Activated CD8-positive, alpha-beta T cell treated with anti-CD3 and anti-CD28 coated beads for 36 hours (primary cell): ENCODE measurements at regions not wholly inside any gene's neighbourhood (a gene's known extent, or its start where the extent isn't known, plus 50 kb on each side); places are given as distances from the start of the nearest gene placed in this dataset.

ENCODE experiments used
- ATAC-seq: fragments of 200-7000 bp; cut with Tn5 transposase; one replicate; pipeline ENCODE4 v1.10.0; 2021; ENCODE audit warnings: mild to moderate bottlenecking, moderate library complexity
- CTCF ChIA-PET: fragments of 350-600 bp; sonication (Branson Sonifier 250); formaldehyde crosslinking; loops from one replicate; lab custom pipeline; 2021; ENCODE audit warnings: antibody characterized with exemption; lab: Charles Lee
- POLR2A ChIA-PET: fragments of 350-600 bp; sonication (Branson Sonifier 250); formaldehyde crosslinking; loops from one replicate; lab custom pipeline; 2021; ENCODE audit warnings: antibody characterized with exemption; lab: Charles Lee
- DNase-seq: peaks from one replicate; pipeline ENCODE4 v3.0.0-alpha.2; 2020
- H3K27ac Mint-ChIP-seq: one replicate; pipeline ENCODE4 v1.8.0; 2021; ENCODE audit warnings: mild to moderate bottlenecking, mixed read lengths
- H3K27me3 Mint-ChIP-seq: one replicate; pipeline ENCODE4 v1.8.0; 2021; ENCODE audit warnings: mixed read lengths
- H3K36me3 Mint-ChIP-seq: one replicate; pipeline ENCODE4 v1.8.0; 2021; ENCODE audit warnings: low read depth, mixed read lengths
- H3K4me1 Mint-ChIP-seq: one replicate; pipeline ENCODE4 v1.8.0; 2021; ENCODE audit warnings: low read depth, mixed read lengths
- H3K4me3 Mint-ChIP-seq: one replicate; pipeline ENCODE4 v1.8.0; 2021; ENCODE audit warnings: mild to moderate bottlenecking, moderate library complexity, mixed read lengths
- H3K9me3 Mint-ChIP-seq: one replicate; pipeline ENCODE4 v1.8.0; 2021; ENCODE audit warnings: mixed read lengths
- intact Hi-C: fragments of 100-400 bp; cut with micrococcal nuclease; formaldehyde crosslinking; loops from one replicate; pipeline ENCODE4 v1.10.0; 2022
- TF ChIP-seq, protein P1 (sequence below): fragments of 200-600 bp; IDR thresholded peaks from one replicate; pipeline ENCODE4 v1.8.0; 2022; ENCODE audit warnings: antibody characterized with exemption, mild to moderate bottlenecking

GRCh38 chr7:80403686-80404241 lies 108.1 kb downstream of the GNAT3 start:
- TF ChIP-seq, protein P1, sequence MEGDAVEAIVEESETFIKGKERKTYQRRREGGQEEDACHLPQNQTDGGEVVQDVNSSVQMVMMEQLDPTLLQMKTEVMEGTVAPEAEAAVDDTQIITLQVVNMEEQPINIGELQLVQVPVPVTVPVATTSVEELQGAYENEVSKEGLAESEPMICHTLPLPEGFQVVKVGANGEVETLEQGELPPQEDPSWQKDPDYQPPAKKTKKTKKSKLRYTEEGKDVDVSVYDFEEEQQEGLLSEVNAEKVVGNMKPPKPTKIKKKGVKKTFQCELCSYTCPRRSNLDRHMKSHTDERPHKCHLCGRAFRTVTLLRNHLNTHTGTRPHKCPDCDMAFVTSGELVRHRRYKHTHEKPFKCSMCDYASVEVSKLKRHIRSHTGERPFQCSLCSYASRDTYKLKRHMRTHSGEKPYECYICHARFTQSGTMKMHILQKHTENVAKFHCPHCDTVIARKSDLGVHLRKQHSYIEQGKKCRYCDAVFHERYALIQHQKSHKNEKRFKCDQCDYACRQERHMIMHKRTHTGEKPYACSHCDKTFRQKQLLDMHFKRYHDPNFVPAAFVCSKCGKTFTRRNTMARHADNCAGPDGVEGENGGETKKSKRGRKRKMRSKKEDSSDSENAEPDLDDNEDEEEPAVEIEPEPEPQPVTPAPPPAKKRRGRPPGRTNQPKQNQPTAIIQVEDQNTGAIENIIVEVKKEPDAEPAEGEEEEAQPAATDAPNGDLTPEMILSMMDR, result no peak
- no peaks in the 10 kb centered on the region for H3K4me1 Mint-ChIP-seq

GRCh38 chr7:80401708-80402107 lies 110.2 kb downstream of the GNAT3 start:
- CTCF ChIA-PET, result interaction anchor here (1.3 to 1.8 kb wide), 2 partner anchors 10 kb away, joined by 3 to 5 read pairs; no protein-coding TSS in a partner anchor
- no peaks in the 10 kb centered on the region for H3K27me3 Mint-ChIP-seq
- intact Hi-C loops, result no loop called here
- TF ChIP-seq, protein P1, result no peak
- ATAC-seq (no peak), DNase-seq (no peak)
- no peak overlapping the region for H3K4me3 Mint-ChIP-seq
- H3K9me3 Mint-ChIP-seq, result no peaks in the 10 kb centered on the region
- H3K36me3 Mint-ChIP-seq, result no peaks in the 10 kb centered on the region
- H3K4me1 Mint-ChIP-seq, result no peaks in the 10 kb centered on the region
- H3K27ac Mint-ChIP-seq, result no peak overlapping the region
- POLR2A ChIA-PET, result no interaction called here

More at GRCh38 chr7:80403686-80404241, 108.1 kb downstream of the GNAT3 start:
- DNase-seq (no peak), ATAC-seq (no peak)
- H3K36me3 Mint-ChIP-seq, result no peaks in the 10 kb centered on the region
- no peak overlapping the region for H3K4me3 Mint-ChIP-seq
- H3K27ac Mint-ChIP-seq, result no peak overlapping the region
- intact Hi-C loops, result no loop called here
- ChIA-PET POLR2A (no interaction called here), CTCF (no interaction called here)
- H3K27me3 Mint-ChIP-seq, result no peaks in the 10 kb centered on the region
- peaks cover 3% of the 10 kb centered on the region for H3K9me3 Mint-ChIP-seq

- H3K9me3 Mint-ChIP-seq, result no peaks in the 10 kb centered on the region
- H3K27ac Mint-ChIP-seq, result no peak overlapping the region
- no peak overlapping the region for H3K4me3 Mint-ChIP-seq
- ChIA-PET POLR2A (no interaction called here), CTCF (interaction anchor here (0.9 kb wide), 1 partner anchor 15 kb away, joined by 4 read pairs; no protein-coding TSS in a partner anchor)
- TF ChIP-seq, protein P1, result no peak
- peaks cover 2% of the 10 kb centered on the region for H3K27me3 Mint-ChIP-seq
- ATAC-seq, result no peak
- intact Hi-C loops, result loop anchor here (10.0 kb wide), 2 partner anchors 259 to 299 kb away; partner anchors contain the start of gene GNAI1
- no peaks in the 10 kb centered on the region for H3K4me1 Mint-ChIP-seq
- DNase-seq, result no peak
- H3K36me3 Mint-ChIP-seq, result no peaks in the 10 kb centered on the region
These were observed 118.1 kb downstream of the GNAT3 start for GRCh38 chr7:80393786-80394185.

DNA sequence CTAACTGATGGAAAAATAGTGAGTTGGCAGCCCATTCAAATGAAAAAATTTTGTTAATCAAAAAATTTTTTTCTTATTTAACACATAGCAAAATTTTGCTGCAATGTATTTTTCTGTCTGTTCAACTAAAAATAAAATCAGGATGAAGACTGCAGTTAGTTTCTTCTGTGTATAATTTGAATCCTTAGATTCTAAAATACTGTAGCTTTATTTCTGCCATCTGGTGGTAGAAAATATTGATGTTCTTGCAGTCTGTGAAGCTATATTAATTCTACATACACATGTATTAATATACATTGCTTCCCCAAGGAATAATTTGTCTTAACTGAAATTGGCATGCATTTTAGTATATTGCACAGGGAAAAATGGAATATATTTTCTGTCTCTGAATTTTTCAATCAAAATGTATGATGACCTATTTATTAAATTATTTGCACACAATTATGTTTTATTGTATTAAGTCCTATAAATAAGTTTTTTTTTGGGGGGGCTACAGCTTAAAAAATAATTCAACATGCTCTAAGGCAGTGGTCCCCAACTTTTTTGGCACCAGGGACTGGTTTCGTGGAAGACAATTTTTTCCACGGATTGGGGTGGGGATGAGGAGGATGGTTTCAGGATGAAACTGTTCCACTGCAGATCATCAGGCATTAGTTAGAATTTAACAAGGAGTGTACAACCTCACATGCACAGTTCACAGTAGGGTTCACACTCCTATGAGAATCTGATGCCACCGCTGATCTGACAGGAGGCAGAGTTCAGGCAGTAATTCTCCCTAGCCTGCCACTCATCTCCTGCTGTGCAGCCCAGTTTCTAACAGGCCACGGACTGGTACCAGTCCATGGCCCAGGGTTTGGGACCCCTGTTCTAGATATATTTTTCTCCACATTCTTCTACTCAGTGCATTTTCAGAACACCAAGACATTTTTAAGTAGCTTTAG lies 119.4 kb downstream of the GNAT3 start:
- no peaks in the 10 kb centered on the region for H3K4me1 Mint-ChIP-seq
- no peaks in the 10 kb centered on the region for H3K36me3 Mint-ChIP-seq
- CTCF ChIA-PET, result interaction anchor here (0.8 to 1.3 kb wide), 10 partner anchors 9 to 333 kb away, joined by 3 to 5 read pairs (median 4); no protein-coding TSS in a partner anchor
- TF ChIP-seq, protein P1, result no peak
- ATAC-seq (no peak), DNase-seq (no peak)
- no peaks in the 10 kb centered on the region for H3K9me3 Mint-ChIP-seq
- H3K4me3 Mint-ChIP-seq, result no peak overlapping the region
- no peak overlapping the region for H3K27ac Mint-ChIP-seq
- POLR2A ChIA-PET, result no interaction called here
- H3K27me3 Mint-ChIP-seq, result peaks cover 2% of the 10 kb centered on the region
- intact Hi-C loops, result loop anchor here (10.0 kb wide), 2 partner anchors 258 to 298 kb away; partner anchors contain the start of gene GNAI1
